Activated naive CD4-positive, alpha-beta T cell treated with anti-CD3 and anti-CD28 coated beads, Interleukin-2, amount 50 U/mL, for 72 hours (primary cell): ENCODE measurements at regions not wholly inside any gene's neighbourhood (a gene's known extent, or its start where the extent isn't known, plus 50 kb on each side); places are given as distances from the start of the nearest gene placed in this dataset.

ENCODE experiments used
- ATAC-seq, 2 donors: fragments of 150-1000 bp; cut with Tn5 transposase; 2 replicates each; pipeline ENCODE4 v1.10.0; 2021; ENCODE audit warnings: mild to moderate bottlenecking in 2 of 2, moderate library complexity in 2 of 2
- DNase-seq, 2 donors: peaks; one replicate each; pipeline ENCODE4 v3.0.0; 2021 to 2022; ENCODE audit warnings: low spot score in 2 of 2
- H3K27ac Mint-ChIP-seq, 2 donors: one replicate each; pipeline ENCODE4 v1.8.0; 2022; ENCODE audit warnings: mild to moderate bottlenecking in 2 of 2, mixed read lengths in 2 of 2
- H3K36me3 Mint-ChIP-seq, 2 donors: one replicate each; pipeline ENCODE4 v1.8.0; 2022; ENCODE audit warnings: mixed read lengths in 2 of 2
- H3K9me3 Mint-ChIP-seq, 2 donors: one replicate each; pipeline ENCODE4 v1.8.0; 2022; ENCODE audit warnings: mixed read lengths in 2 of 2

DNA sequence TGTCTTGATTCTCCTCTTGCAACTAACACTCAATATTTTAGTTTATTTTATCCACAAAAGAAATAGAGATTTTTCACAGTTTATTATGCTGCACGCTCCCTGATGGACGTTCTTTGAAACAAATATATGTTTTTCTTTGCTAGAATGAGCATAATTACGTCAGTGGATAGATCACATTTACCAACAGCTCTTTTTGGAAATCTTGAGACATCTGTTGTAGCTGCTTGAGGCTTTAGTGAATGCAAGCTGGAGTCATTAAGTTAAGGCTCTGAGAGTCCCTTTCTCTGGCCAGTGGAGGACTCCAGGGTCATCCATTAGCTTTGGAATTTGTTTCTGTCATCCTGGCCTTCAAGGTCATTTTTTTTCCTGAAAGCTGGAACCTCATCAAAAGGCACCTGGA, 405.6 kb upstream of the TMEM132C start:
- DNase-seq (no peak), ATAC-seq (no peak)
- Mint-ChIP-seq H3K9me3 (peaks cover 29 to 32% of the 10 kb centered on the region in 2 donors), H3K36me3 (peaks cover 0 to 14% of the 10 kb centered on the region in 2 donors), H3K27ac (no peak overlapping the region)

DNA sequence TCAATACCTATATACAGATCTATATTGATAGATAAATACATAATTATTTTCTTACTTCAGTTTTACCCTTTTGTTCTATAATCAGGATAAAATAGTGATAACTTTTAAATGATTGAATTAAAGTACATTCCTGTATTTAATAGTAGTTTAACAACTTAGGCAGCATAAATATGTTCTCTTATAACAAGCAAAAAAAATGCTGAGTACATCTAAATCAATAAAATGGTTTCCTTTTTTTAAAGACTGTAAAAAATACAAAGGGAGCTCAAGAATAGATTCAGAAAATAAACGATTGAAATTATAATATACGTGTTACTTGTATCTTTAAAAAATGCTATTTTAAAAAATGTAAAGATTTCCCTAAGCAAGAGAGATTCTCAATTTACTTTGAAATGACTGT, 393.7 kb upstream of the TMEM132C start:
- ATAC-seq (no peak), DNase-seq (no peak)
- H3K9me3 Mint-ChIP-seq, result peaks cover 12 to 21% of the 10 kb centered on the region in 2 donors
- peaks cover 0 to 5% of the 10 kb centered on the region in 2 donors for H3K36me3 Mint-ChIP-seq
- no peak overlapping the region for H3K27ac Mint-ChIP-seq

DNA sequence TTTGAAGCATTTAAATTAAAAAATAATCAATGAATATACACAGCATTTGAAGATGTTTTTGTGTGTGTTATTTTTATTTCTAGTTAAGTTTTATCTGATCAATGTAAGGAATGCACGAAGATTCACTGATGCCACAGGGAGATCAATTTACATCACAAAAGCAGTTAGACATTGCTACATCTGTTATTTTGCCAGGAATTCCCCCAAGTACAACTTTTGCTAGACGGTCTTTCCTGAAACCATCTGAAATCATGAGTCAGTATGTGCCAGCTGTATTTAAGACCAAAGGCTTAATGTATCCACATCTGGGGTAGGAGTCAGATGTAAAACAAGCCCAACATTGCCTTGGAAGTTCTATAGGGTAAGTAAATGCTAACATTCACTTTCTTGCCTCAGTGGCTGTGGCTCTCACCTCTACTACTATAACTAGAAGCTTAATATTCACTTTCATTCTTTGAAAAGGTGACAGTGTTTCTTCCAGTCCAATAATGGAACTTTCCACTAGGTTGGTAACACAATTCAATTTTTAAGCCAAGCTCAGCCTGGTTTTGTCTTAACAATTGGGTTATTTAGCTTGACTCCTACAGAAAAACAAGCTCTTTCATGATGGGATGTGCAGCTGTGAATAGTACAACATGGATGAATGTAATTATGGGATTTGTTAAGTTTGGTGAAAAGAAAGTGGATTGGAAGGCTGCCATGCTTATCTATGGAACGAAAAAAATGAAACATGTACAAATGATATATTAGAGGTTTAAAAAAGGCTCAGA, 385.4 kb upstream of the TMEM132C start:
- H3K9me3 Mint-ChIP-seq, result peaks cover 24 to 33% of the 10 kb centered on the region in 2 donors
- DNase-seq, result no peak
- no peak for ATAC-seq
- H3K36me3 Mint-ChIP-seq, result peaks cover 0 to 5% of the 10 kb centered on the region in 2 donors
- H3K27ac Mint-ChIP-seq, result no peak overlapping the region

- ATAC-seq (no peak), DNase-seq (no peak)
- Mint-ChIP-seq H3K27ac (no peak overlapping the region), H3K9me3 (peaks cover 12 to 25% of the 10 kb centered on the region in 2 donors), H3K36me3 (no peaks in the 10 kb centered on the region)
Observed at GRCh38 chr12:127883013-127883412, 384.0 kb upstream of the TMEM132C start.

GRCh38 chr12:127885954-127886750, 380.8 kb upstream of the TMEM132C start:
- ATAC-seq, result no peak
- no peak for DNase-seq
- no peak overlapping the region for H3K27ac Mint-ChIP-seq
- H3K36me3 Mint-ChIP-seq, result no peaks in the 10 kb centered on the region
- H3K9me3 Mint-ChIP-seq, result peaks cover 7 to 21% of the 10 kb centered on the region in 2 donors

DNA sequence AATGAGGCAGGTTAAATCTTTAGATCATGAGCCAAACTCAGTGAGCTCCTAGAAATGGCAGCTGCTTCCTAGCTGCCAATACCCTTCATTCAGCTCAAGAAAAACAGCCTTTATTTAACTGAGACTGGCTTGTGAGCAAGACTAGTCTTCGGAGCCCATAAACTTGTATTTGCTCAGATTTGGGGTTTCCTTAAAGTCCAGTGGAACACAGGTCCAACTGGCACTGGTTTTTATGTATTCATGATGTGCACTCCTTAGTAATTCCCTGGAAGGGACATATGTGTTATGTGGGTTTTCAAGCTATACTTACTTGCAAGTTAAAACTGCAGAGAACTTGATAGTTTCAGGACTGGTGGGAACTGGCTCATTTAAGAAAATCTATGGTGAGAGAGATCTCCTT, 380.1 kb upstream of the TMEM132C start:
- ATAC-seq (no peak), DNase-seq (no peak)
- Mint-ChIP-seq H3K9me3 (peaks cover 5 to 21% of the 10 kb centered on the region in 2 donors), H3K36me3 (no peaks in the 10 kb centered on the region), H3K27ac (no peak overlapping the region)

- DNase-seq (no peak), ATAC-seq (no peak)
- Mint-ChIP-seq H3K36me3 (no peaks in the 10 kb centered on the region), H3K9me3 (peaks cover 5 to 15% of the 10 kb centered on the region in 2 donors), H3K27ac (no peak overlapping the region)
Observed at GRCh38 chr12:127888943-127889719, 377.8 kb upstream of the TMEM132C start.

GRCh38 chr12:127893895-127894609, 372.9 kb upstream of the TMEM132C start:
- ATAC-seq (no peak), DNase-seq (no peak)
- Mint-ChIP-seq H3K27ac (no peak overlapping the region), H3K36me3 (no peaks in the 10 kb centered on the region), H3K9me3 (peaks cover 9 to 12% of the 10 kb centered on the region in 2 donors)

DNA sequence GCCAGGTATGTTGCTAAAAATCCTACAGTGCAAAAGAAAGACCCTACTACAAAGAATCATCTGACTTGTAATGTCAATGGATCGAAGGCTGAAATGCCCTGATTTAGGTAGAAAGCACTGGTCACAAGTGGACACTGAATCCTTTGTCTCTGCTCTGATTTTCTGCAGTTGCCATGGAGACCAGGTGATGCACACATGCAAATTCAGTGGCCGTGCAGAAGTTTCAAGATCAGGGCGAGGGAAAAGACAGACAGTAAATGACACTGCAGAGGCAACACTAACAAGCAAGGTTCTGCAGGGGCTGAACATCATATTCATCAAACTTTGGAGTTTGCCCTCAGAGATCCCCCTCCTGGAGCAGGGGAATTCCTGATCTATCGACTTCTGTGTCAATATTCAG, 370.3 kb upstream of the TMEM132C start:
- peaks cover 9 to 12% of the 10 kb centered on the region in 2 donors for H3K9me3 Mint-ChIP-seq
- DNase-seq, result no peak
- H3K27ac Mint-ChIP-seq, result no peak overlapping the region
- ATAC-seq, result no peak
- H3K36me3 Mint-ChIP-seq, result no peaks in the 10 kb centered on the region

DNA sequence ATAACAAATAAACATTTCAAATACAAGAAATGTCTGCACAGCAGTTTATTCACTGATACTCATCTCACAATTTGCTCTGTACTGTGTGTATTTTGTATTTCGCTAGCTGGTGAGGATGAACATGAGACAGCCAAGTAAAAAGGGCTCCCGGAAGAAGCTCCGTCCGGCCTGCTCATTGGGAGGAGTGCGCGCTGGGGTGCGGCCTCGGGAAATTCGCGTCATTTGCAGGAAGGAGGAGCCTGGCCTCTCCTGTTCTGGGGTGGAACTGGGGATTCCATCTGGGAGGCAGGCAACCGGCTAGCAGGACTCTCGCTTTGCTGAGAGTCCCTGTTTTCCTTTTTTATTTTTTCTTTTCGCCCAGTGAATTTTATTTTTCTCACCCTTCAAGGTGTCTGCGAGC, 368.4 kb upstream of the TMEM132C start:
- ATAC-seq, result no peak
- no peak overlapping the region for H3K27ac Mint-ChIP-seq
- no peaks in the 10 kb centered on the region for H3K36me3 Mint-ChIP-seq
- no peak for DNase-seq
- peaks cover 10 to 16% of the 10 kb centered on the region in 2 donors for H3K9me3 Mint-ChIP-seq

GRCh38 chr12:127899971-127900370, 367.0 kb upstream of the TMEM132C start:
- DNase-seq (no peak), ATAC-seq (no peak)
- Mint-ChIP-seq H3K27ac (no peak overlapping the region), H3K36me3 (no peaks in the 10 kb centered on the region), H3K9me3 (peaks cover 20 to 25% of the 10 kb centered on the region in 2 donors)

- no peak overlapping the region for H3K27ac Mint-ChIP-seq
- ATAC-seq (no peak), DNase-seq (no peak)
- H3K9me3 Mint-ChIP-seq, result peaks cover 22 to 26% of the 10 kb centered on the region in 2 donors
- H3K36me3 Mint-ChIP-seq, result no peaks in the 10 kb centered on the region
Observed at GRCh38 chr12:127900386-127900785, 366.6 kb upstream of the TMEM132C start.

GRCh38 chr12:127903146-127903545, 363.8 kb upstream of the TMEM132C start:
- DNase-seq, result no peak
- Mint-ChIP-seq H3K9me3 (peaks cover 21 to 25% of the 10 kb centered on the region in 2 donors), H3K27ac (no peak overlapping the region), H3K36me3 (no peaks in the 10 kb centered on the region)
- ATAC-seq, result no peak

- no peak overlapping the region for H3K27ac Mint-ChIP-seq
- no peaks in the 10 kb centered on the region for H3K36me3 Mint-ChIP-seq
- no peak for DNase-seq
- ATAC-seq, result no peak
- peaks cover 12 to 15% of the 10 kb centered on the region in 2 donors for H3K9me3 Mint-ChIP-seq
Observed at GRCh38 chr12:127909041-127909440, 357.9 kb upstream of the TMEM132C start.

DNA sequence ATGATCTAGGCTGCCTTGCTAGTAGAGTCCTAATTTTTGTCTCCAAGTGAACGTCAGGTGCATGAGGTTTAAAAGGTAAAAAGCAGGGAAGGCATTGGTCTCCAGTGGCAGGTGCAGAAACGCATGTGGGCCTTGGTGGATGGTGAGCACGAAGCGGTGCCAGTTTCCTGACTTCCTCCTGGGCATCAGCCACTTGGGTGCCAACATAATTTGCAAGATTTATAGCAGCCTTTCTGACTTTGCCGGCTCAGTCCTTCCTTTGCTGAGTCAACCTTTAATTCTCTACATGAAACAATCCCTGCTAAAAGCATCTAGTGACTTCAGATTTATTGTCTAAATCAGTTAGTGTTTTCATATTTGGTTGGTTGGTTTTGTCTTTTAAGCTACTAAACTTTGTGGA, 355.7 kb upstream of the TMEM132C start:
- DNase-seq (no peak), ATAC-seq (no peak)
- no peak overlapping the region for H3K27ac Mint-ChIP-seq
- H3K9me3 Mint-ChIP-seq, result peaks cover 2 to 9% of the 10 kb centered on the region in 2 donors
- H3K36me3 Mint-ChIP-seq, result no peaks in the 10 kb centered on the region

DNA sequence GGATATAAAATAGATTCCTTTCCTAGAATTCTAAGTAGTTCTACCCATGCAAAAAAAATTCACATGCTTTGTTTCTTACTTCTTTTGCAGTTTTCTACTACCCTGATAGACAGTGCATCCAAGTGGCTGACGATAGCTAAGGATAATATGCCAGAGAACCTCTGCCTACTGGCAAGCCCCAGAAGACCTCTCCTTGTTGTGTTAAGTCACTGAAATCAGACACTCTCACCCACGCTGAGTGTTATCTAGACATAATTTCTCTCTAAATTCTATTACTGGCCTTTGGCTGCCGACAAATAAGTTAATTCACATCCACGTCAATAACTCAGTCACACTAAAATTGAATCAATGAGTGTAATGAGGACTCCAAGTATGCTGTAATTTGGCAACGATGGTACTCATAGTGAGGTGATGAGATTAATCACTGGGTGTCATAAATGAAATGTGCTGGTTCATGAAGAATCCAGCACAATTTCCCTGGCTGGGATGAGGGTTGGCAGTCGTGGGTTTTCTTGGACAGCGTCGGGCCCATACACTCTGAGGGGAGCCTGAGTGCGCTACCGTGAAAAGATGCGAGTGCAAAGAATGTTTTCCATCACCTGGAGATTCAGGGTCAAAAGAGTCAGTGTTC, 354.8 kb upstream of the TMEM132C start:
- DNase-seq (no peak), ATAC-seq (no peak)
- no peak overlapping the region for H3K27ac Mint-ChIP-seq
- peaks cover 4 to 12% of the 10 kb centered on the region in 2 donors for H3K9me3 Mint-ChIP-seq
- no peaks in the 10 kb centered on the region for H3K36me3 Mint-ChIP-seq
